Vagina (tissue), 2 donors: ENCODE measurements at regions not wholly inside any gene's neighbourhood (a gene's known extent, or its start where the extent isn't known, plus 50 kb on each side); places are given as distances from the start of the nearest gene placed in this dataset.
"Not testable (repeated sequence)": the region's sequence is repeated elsewhere in the genome, so short reads cannot be mapped to it uniquely, and the experiment has no call there.

Experiments used
- CTCF ChIP-seq, 3 experiments: fragments of 450-650 bp in 2 of 3; fragments of 200-600 bp in 1 of 3; sonication (generic) in 1 of 3; IDR thresholded peaks; one replicate each; pipeline ENCODE4 v1.5.1; 2017 to 2019; ENCODE audit warnings: antibody characterized with exemption in 3 of 3, mild to moderate bottlenecking in 2 of 3, moderate library complexity in 2 of 3
- POLR2A ChIP-seq, 2 donors: fragments of 450-650 bp; IDR thresholded peaks; one replicate each; pipeline ENCODE4 v1.6.1; 2017; ENCODE audit warnings: antibody characterized with exemption in 2 of 2, mild to moderate bottlenecking in 2 of 2, moderate library complexity in 2 of 2
- POLR2AphosphoS5 ChIP-seq, 2 donors: sonication (generic); formaldehyde crosslinking; IDR thresholded peaks; one replicate each; pipeline ENCODE4 v1.9.0; 2017; ENCODE audit warnings: antibody characterized with exemption in 2 of 2, mild to moderate bottlenecking in 2 of 2, low read depth in 1 of 2; ENCODE audit not compliant: insufficient read depth in 1 of 2

DNA sequence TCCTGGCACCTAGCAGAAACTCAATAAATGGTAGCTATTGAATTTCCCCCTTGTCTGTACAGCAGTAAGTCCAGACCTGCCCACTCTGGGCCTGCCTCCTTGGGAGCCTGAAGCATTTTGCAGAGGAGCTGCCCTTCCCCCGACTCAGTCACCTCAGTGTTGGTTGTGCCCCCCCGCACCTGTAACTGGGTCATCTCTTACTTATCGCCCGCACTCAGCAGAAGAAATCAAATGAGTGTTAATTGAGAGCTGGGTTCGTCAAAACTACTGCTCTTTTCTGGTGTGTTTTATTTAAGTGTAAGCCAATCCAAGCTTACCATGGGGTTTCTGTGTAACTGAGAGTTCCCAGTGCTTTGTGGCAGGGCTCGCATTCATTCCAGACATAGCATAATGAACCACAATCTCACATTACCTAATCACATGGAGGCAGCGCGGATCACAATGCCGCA lies 175.5 kb upstream of the IRF2BP2 start:
- not testable (repeated sequence) for TF ChIP-seq CTCF (IDR thresholded peaks at IDR 0.05); POLR2A (IDR thresholded peaks at IDR 0.05); POLR2AphosphoS5 (IDR thresholded peaks at IDR 0.05; ENCODE audit: insufficient read depth in 1 of 2, low read depth in 1 of 2)
